Spleen (tissue), 11 donors: ENCODE measurements at regions not wholly inside any gene's neighbourhood (a gene's known extent, or its start where the extent isn't known, plus 50 kb on each side); places are given as distances from the start of the nearest gene placed in this dataset.
"Not testable (repeated sequence)": the region's sequence is repeated elsewhere in the genome, so short reads cannot be mapped to it uniquely, and the experiment has no call there.

ENCODE experiments used
- DNase-seq: peaks from one replicate; pipeline ENCODE4 v3.0.0-alpha.2; 2020
- H3K27ac ChIP-seq, 8 donors: fragments of 200-600 bp; sonication (generic) in 7 of 8; 1 replicate in 4 of 8; 2 replicates in 4 of 8; pipeline versions ENCODE4 v1.5.0 to v1.8.0; 2016 to 2021; ENCODE audit warnings: inconsistent platforms in 4 of 8, mild to moderate bottlenecking in 4 of 8, moderate library complexity in 1 of 8
- H3K27me3 ChIP-seq, 7 donors: fragments of 200-600 bp; sonication (generic) in 6 of 7; replicated peaks in 1 of 7; 1 replicate in 4 of 7; 2 replicates in 3 of 7; pipeline versions ENCODE4 v1.5.0 to v1.8.0; 2016 to 2021; ENCODE audit warnings: inconsistent platforms in 3 of 7, mild to moderate bottlenecking in 1 of 7
- H3K36me3 ChIP-seq, 6 donors: fragments of 200-600 bp; sonication (generic) in 5 of 6; 1 replicate in 4 of 6; 2 replicates in 2 of 6; pipeline versions ENCODE4 v1.5.0 to v1.8.0; 2016 to 2021; ENCODE audit warnings: inconsistent platforms in 2 of 6
- H3K4me1 ChIP-seq, 6 donors: fragments of 200-600 bp; sonication (generic) in 5 of 6; 1 replicate in 3 of 6; 2 replicates in 3 of 6; pipeline versions ENCODE4 v1.5.0 to v1.8.0; 2016 to 2021; ENCODE audit warnings: inconsistent platforms in 3 of 6
- H3K4me3 ChIP-seq, 8 donors: fragments of 200-600 bp; sonication (generic) in 7 of 8; 1 replicate in 4 of 8; 2 replicates in 4 of 8; pipeline versions ENCODE4 v1.5.0 to v1.8.0; 2016 to 2021; ENCODE audit warnings: inconsistent platforms in 4 of 8, mild to moderate bottlenecking in 4 of 8, moderate library complexity in 2 of 8
- H3K9me3 ChIP-seq, 8 donors: fragments of 200-600 bp; sonication (generic) in 7 of 8; 1 replicate in 4 of 8; 2 replicates in 4 of 8; pipeline versions ENCODE4 v1.5.0 to v1.8.0; 2016 to 2021; ENCODE audit warnings: inconsistent platforms in 4 of 8
- CTCF ChIP-seq, 11 experiments: fragments of 200-600 bp in 7 of 11; fragments of 450-650 bp in 4 of 11; sonication (generic) in 4 of 11; IDR thresholded peaks in 8 of 11; conservative IDR thresholded peaks in 3 of 11; 1 replicate in 7 of 11; 2 replicates in 4 of 11; pipeline versions ENCODE4 v1.4.0 to v1.8.0; 2016 to 2021; ENCODE audit warnings: antibody characterized with exemption in 11 of 11, inconsistent platforms in 4 of 11, mild to moderate bottlenecking in 1 of 11
- POLR2A ChIP-seq, 3 donors: fragments of 450-650 bp; IDR thresholded peaks; one replicate each; pipeline ENCODE4 v1.5.1; 2017; ENCODE audit warnings: antibody characterized with exemption in 3 of 3, mild to moderate bottlenecking in 1 of 3
- POLR2AphosphoS5 ChIP-seq, 3 donors: sonication (generic); formaldehyde crosslinking; IDR thresholded peaks; one replicate each; pipeline ENCODE4 v1.5.1; 2017; ENCODE audit warnings: antibody characterized with exemption in 3 of 3
- WGBS, 5 donors: extraction: QIAGEN DNeasy Blood & Tissue Kit in 3 of 5; methylation state at CpG; one replicate each; pipeline versions ENCODE4 v1.1.5 to v1.1.7; 2013 to 2018; 5-methylcytosine and 5-hydroxymethylcytosine counted together
- intact Hi-C: fragments of 100-400 bp; cut with DNase I; formaldehyde crosslinking; loops from one replicate; pipeline ENCODE4 v1.15.0; 2023; ENCODE audit warnings: low total_unique reads
- donor health status: healthy with polysubstance abuse.
- donor health status: DM: no; HTN: no; CAD: no; lungs with moderate emphysema.
- donor health status: DM: no; HTN: no; CAD: no.
- donor health status: Bipolar disorder and iron deficiency.
- donor health status: healthy.
- donor health status: DM: no; HTN: no; CAD: no.
- donor health status: DM: yes; HTN: yes; CAD: no.

GRCh38 chr5:56666901-56667300 is 148.4 kb upstream of the MAP3K1 start:
- no peak for TF ChIP-seq CTCF (IDR thresholded peaks at IDR 0.05 in 8 of 11, conservative IDR thresholded peaks at IDR 0.05 in 3 of 11)
- TF ChIP-seq POLR2A (IDR thresholded peaks at IDR 0.05) = no peak
- TF ChIP-seq POLR2AphosphoS5 (IDR thresholded peaks at IDR 0.05) = peak in 1 of 3 donors; percentile 50
- no peak overlapping the region for H3K4me3 ChIP-seq
- peaks cover 17 to 81% (median 48%) of the 10 kb centered on the region in 6 donors for H3K4me1 ChIP-seq
- H3K9me3 ChIP-seq = peaks cover 0 to 6% (median 2%) of the 10 kb centered on the region in 8 donors
- no peak for DNase-seq
- intact Hi-C loops = no loop called here
- 47 to 77% (median 63%) methylated on average over 6 of the region's 6 CpGs for WGBS, 5 donors
- H3K27me3 ChIP-seq = no peaks in the 10 kb centered on the region
- peak overlapping the region in 6 of 8 donors; percentile 2 to 90 (median 80) for H3K27ac ChIP-seq
- H3K36me3 ChIP-seq = no peaks in the 10 kb centered on the region

GRCh38 chr5:56665117-56665516 is 150.2 kb upstream of the MAP3K1 start:
- H3K36me3 ChIP-seq, DNase-seq, H3K4me3 ChIP-seq, H3K9me3 ChIP-seq, intact Hi-C loops, H3K27me3 ChIP-seq: not testable (repeated sequence)
- WGBS, 5 donors = 57 to 76% (median 67%) methylated on average over 3 of the region's 3 CpGs
- Histone ChIP-seq H3K27ac (peak overlapping the region in 2 of 8 donors; percentile 86 to 87), H3K4me1 (peaks cover 17 to 67% (median 33%) of the 10 kb centered on the region in 6 donors)

GRCh38 chr5:56664025-56664424 is 151.3 kb upstream of the MAP3K1 start:
- no peak for TF ChIP-seq CTCF (IDR thresholded peaks at IDR 0.05 in 8 of 11, conservative IDR thresholded peaks at IDR 0.05 in 3 of 11)
- TF ChIP-seq POLR2AphosphoS5 (IDR thresholded peaks at IDR 0.05) = no peak
- no peak for TF ChIP-seq POLR2A (IDR thresholded peaks at IDR 0.05)
- Histone ChIP-seq H3K27ac (no peak overlapping the region), H3K27me3 (no peaks in the 10 kb centered on the region), H3K4me1 (peaks cover 7 to 56% (median 22%) of the 10 kb centered on the region in 6 donors), H3K9me3 (peaks cover 0 to 6% (median 2%) of the 10 kb centered on the region in 8 donors), H3K36me3 (no peaks in the 10 kb centered on the region), H3K4me3 (no peak overlapping the region)
- intact Hi-C loops = no loop called here
- WGBS, 5 donors = 73 to 90% (median 86%) methylated on average over 1 of the region's 1 CpG
- DNase-seq = no peak

- H3K9me3 ChIP-seq = peaks cover 0 to 6% (median 2%) of the 10 kb centered on the region in 8 donors
- H3K27ac ChIP-seq = no peak overlapping the region
- no peaks in the 10 kb centered on the region for H3K36me3 ChIP-seq
- H3K27me3 ChIP-seq = no peaks in the 10 kb centered on the region
- intact Hi-C loops = no loop called here
- peaks cover 2 to 51% (median 18%) of the 10 kb centered on the region in 6 donors for H3K4me1 ChIP-seq
- TF ChIP-seq POLR2AphosphoS5 (IDR thresholded peaks at IDR 0.05) (no peak), CTCF (IDR thresholded peaks at IDR 0.05 in 8 of 11, conservative IDR thresholded peaks at IDR 0.05 in 3 of 11) (no peak), POLR2A (IDR thresholded peaks at IDR 0.05) (no peak)
- DNase-seq = no peak
- WGBS, 5 donors = 92 to 97% (median 95%) methylated on average over 4 of the region's 4 CpGs
- H3K4me3 ChIP-seq = no peak overlapping the region
Observed at GRCh38 chr5:56663523-56663922, 151.8 kb upstream of the MAP3K1 start.

GRCh38 chr5:56662893-56663292 is 152.5 kb upstream of the MAP3K1 start:
- H3K4me1 ChIP-seq = peaks cover 2 to 45% (median 17%) of the 10 kb centered on the region in 6 donors
- H3K4me3 ChIP-seq = no peak overlapping the region
- H3K9me3 ChIP-seq = peaks cover 0 to 6% (median 2%) of the 10 kb centered on the region in 8 donors
- H3K27me3 ChIP-seq = no peaks in the 10 kb centered on the region
- TF ChIP-seq POLR2AphosphoS5 (IDR thresholded peaks at IDR 0.05) = no peak
- TF ChIP-seq POLR2A (IDR thresholded peaks at IDR 0.05) = no peak
- no peak for TF ChIP-seq CTCF (IDR thresholded peaks at IDR 0.05 in 8 of 11, conservative IDR thresholded peaks at IDR 0.05 in 3 of 11)
- no peak overlapping the region for H3K27ac ChIP-seq
- 69 to 92% (median 82%) methylated on average over 3 of the region's 3 CpGs for WGBS, 5 donors
- intact Hi-C loops = no loop called here
- no peaks in the 10 kb centered on the region for H3K36me3 ChIP-seq
- no peak for DNase-seq
